Fibroblast of lung (primary cell): ENCODE measurements at regions not wholly inside any gene's neighbourhood (a gene's known extent, or its start where the extent isn't known, plus 50 kb on each side); places are given as distances from the start of the nearest gene placed in this dataset.

Source experiments
- DNase-seq, 2 donors: peaks; one replicate each; pipeline versions ENCODE4 v3.0.0 to v3.0.0-alpha.2; 2010; ENCODE audit warnings: low read depth in 2 of 2
- H2AFZ ChIP-seq: 2 replicates; pipeline ENCODE4 v1.5.1; 2012; ENCODE audit warnings: low read length, control low read depth, inconsistent platforms
- H3K27ac ChIP-seq: 2 replicates; pipeline ENCODE4 v1.5.1; 2011; ENCODE audit warnings: low read length, control low read depth; ENCODE audit not compliant: insufficient read depth
- H3K27me3 ChIP-seq: 2 replicates; pipeline ENCODE4 v1.5.1; 2011; ENCODE audit warnings: mild to moderate bottlenecking, low read length; ENCODE audit not compliant: control insufficient read depth, insufficient read depth
- H3K36me3 ChIP-seq: 2 replicates; pipeline ENCODE4 v1.5.1; 2011; ENCODE audit warnings: low read length; ENCODE audit not compliant: control insufficient read depth, insufficient read depth
- H3K4me1 ChIP-seq: 2 replicates; pipeline ENCODE4 v1.5.1; 2011; ENCODE audit warnings: low read length; ENCODE audit not compliant: control insufficient read depth, insufficient read depth; ENCODE audit errors: extremely low read depth
- H3K4me2 ChIP-seq: 2 replicates; pipeline ENCODE4 v1.5.1; 2011; ENCODE audit warnings: low read length, control low read depth; ENCODE audit not compliant: insufficient read depth; ENCODE audit errors: extremely low read depth
- H3K4me3 ChIP-seq, 4 experiments: fragments of 200-600 bp in 1 of 4; sonication (generic) in 1 of 4; replicated peaks in 1 of 4; 2 replicates each; pipeline ENCODE4 v1.5.1; 2011 to 2016; ENCODE audit warnings: low read length in 4 of 4, low read depth in 3 of 4, mild to moderate bottlenecking in 3 of 4, control low read depth in 2 of 4, inconsistent platforms in 1 of 4, mixed read lengths in 1 of 4; ENCODE audit not compliant: insufficient read depth in 1 of 4; ENCODE audit errors: control extremely low read depth in 1 of 4
- H3K79me2 ChIP-seq: 2 replicates; pipeline ENCODE4 v1.5.1; 2012; ENCODE audit warnings: mild to moderate bottlenecking, low read length, inconsistent platforms; ENCODE audit not compliant: control insufficient read depth, insufficient read depth
- H3K9ac ChIP-seq: 2 replicates; pipeline ENCODE4 v1.5.1; 2011; ENCODE audit warnings: mild to moderate bottlenecking, low read length, control low read depth; ENCODE audit not compliant: insufficient read depth
- H3K9me3 ChIP-seq: 2 replicates; pipeline ENCODE4 v1.5.1; 2012; ENCODE audit warnings: low read depth, low read length; ENCODE audit not compliant: control insufficient read depth, insufficient read depth
- H4K20me1 ChIP-seq: 2 replicates; pipeline ENCODE4 v1.5.1; 2011; ENCODE audit warnings: low read length; ENCODE audit not compliant: control insufficient read depth, insufficient read depth; ENCODE audit errors: extremely low read depth
- CTCF ChIP-seq, 2 donors: IDR thresholded peaks in 1 of 2; conservative IDR thresholded peaks in 1 of 2; 1 replicate in 1 of 2; 2 replicates in 1 of 2; pipeline ENCODE4 v1.5.1; 2011 to 2012; ENCODE audit warnings: low read length in 2 of 2, control low read depth in 1 of 2, inconsistent platforms in 1 of 2, low read depth in 1 of 2, mild to moderate bottlenecking in 1 of 2
- EZH2 ChIP-seq: IDR thresholded peaks from 2 replicates; pipeline ENCODE4 v1.5.1; 2012; ENCODE audit warnings: low read length, control low read depth, mild to moderate bottlenecking; ENCODE audit errors: missing control alignments

- no peak overlapping the region for H3K4me2 ChIP-seq
- H3K36me3 ChIP-seq, result no peaks in the 10 kb centered on the region
- no peaks in the 10 kb centered on the region for H3K4me1 ChIP-seq
- H3K79me2 ChIP-seq, result no peaks in the 10 kb centered on the region
- H4K20me1 ChIP-seq, result no peaks in the 10 kb centered on the region
- no peak for TF ChIP-seq EZH2
- no peak for TF ChIP-seq CTCF (conservative IDR thresholded peaks at IDR 0.05 in 1 of 2, IDR thresholded peaks at IDR 0.05 in 1 of 2; ENCODE audit: low read depth in 1 of 2, low read length in 2 of 2)
- no peak overlapping the region for H3K9ac ChIP-seq
- no peak overlapping the region for H3K27ac ChIP-seq
- H3K9me3 ChIP-seq, result no peaks in the 10 kb centered on the region
- DNase-seq, result no peak
- no peak overlapping the region for H2AFZ ChIP-seq
- no peak overlapping the region for H3K4me3 ChIP-seq
- no peaks in the 10 kb centered on the region for H3K27me3 ChIP-seq
Observed at GRCh38 chrX:118219866-118220265, 103.3 kb upstream of the KLHL13 start.

- H3K9me3 ChIP-seq, result no peaks in the 10 kb centered on the region
- H3K79me2 ChIP-seq, result no peaks in the 10 kb centered on the region
- no peaks in the 10 kb centered on the region for H4K20me1 ChIP-seq
- no peaks in the 10 kb centered on the region for H3K27me3 ChIP-seq
- no peak overlapping the region for H3K27ac ChIP-seq
- no peak for DNase-seq
- H2AFZ ChIP-seq, result no peak overlapping the region
- no peak overlapping the region for H3K9ac ChIP-seq
- no peak overlapping the region for H3K4me3 ChIP-seq
- no peaks in the 10 kb centered on the region for H3K36me3 ChIP-seq
- H3K4me2 ChIP-seq, result no peak overlapping the region
- TF ChIP-seq EZH2, result no peak
- TF ChIP-seq CTCF (conservative IDR thresholded peaks at IDR 0.05 in 1 of 2, IDR thresholded peaks at IDR 0.05 in 1 of 2; ENCODE audit: low read depth in 1 of 2, low read length in 2 of 2), result no peak
- no peaks in the 10 kb centered on the region for H3K4me1 ChIP-seq
Observed at GRCh38 chrX:118220509-118220908, 103.9 kb upstream of the KLHL13 start.

GRCh38 chrX:118221270-118221669, 104.7 kb upstream of the KLHL13 start:
- Histone ChIP-seq H3K36me3 (no peaks in the 10 kb centered on the region), H3K4me2 (no peak overlapping the region), H3K9ac (no peak overlapping the region), H3K4me1 (peaks cover 3% of the 10 kb centered on the region), H2AFZ (no peak overlapping the region), H3K79me2 (no peaks in the 10 kb centered on the region), H3K4me3 (no peak overlapping the region), H3K9me3 (no peaks in the 10 kb centered on the region), H3K27ac (no peak overlapping the region), H3K27me3 (no peaks in the 10 kb centered on the region), H4K20me1 (no peaks in the 10 kb centered on the region)
- TF ChIP-seq CTCF (conservative IDR thresholded peaks at IDR 0.05 in 1 of 2, IDR thresholded peaks at IDR 0.05 in 1 of 2; ENCODE audit: low read depth in 1 of 2, low read length in 2 of 2) (no peak), EZH2 (no peak)
- DNase-seq, result no peak
